Tibial nerve (tissue), 4 donors: ENCODE measurements at regions not wholly inside any gene's neighbourhood (a gene's known extent, or its start where the extent isn't known, plus 50 kb on each side); places are given as distances from the start of the nearest gene placed in this dataset.

Experiments used
- DNase-seq, 2 donors: peaks; one replicate each; pipeline ENCODE4 v3.0.0-alpha.2; 2019; ENCODE audit warnings: low spot score in 2 of 2
- H3K27ac ChIP-seq, 4 donors: fragments of 200-600 bp; sonication (generic) in 3 of 4; one replicate each; pipeline ENCODE4 v1.5.1; 2017 to 2019; ENCODE audit warnings: mild to moderate bottlenecking in 1 of 4
- H3K27me3 ChIP-seq, 2 donors: fragments of 200-600 bp; sonication (generic) in 1 of 2; one replicate each; pipeline versions ENCODE4 v1.5.1 to v1.6.0; 2017 to 2019
- H3K36me3 ChIP-seq, 3 donors: fragments of 200-600 bp; sonication (generic); one replicate each; pipeline ENCODE4 v1.5.1; 2018 to 2019
- H3K4me1 ChIP-seq, 4 donors: fragments of 200-600 bp; sonication (generic) in 3 of 4; one replicate each; pipeline ENCODE4 v1.5.1; 2017 to 2019
- H3K4me3 ChIP-seq, 4 donors: fragments of 200-600 bp; sonication (generic) in 3 of 4; one replicate each; pipeline ENCODE4 v1.5.1; 2017 to 2019; ENCODE audit warnings: mild to moderate bottlenecking in 1 of 4, moderate library complexity in 1 of 4
- H3K9me3 ChIP-seq, 4 donors: fragments of 200-600 bp; sonication (generic) in 3 of 4; one replicate each; pipeline ENCODE4 v1.5.1; 2017 to 2019
- EP300 ChIP-seq, 2 donors: sonication (generic); formaldehyde crosslinking; IDR thresholded peaks; one replicate each; pipeline ENCODE4 v1.6.1; 2017; ENCODE audit warnings: antibody characterized with exemption in 2 of 2, mild to moderate bottlenecking in 1 of 2
- POLR2A ChIP-seq, 2 donors: fragments of 450-650 bp; IDR thresholded peaks; one replicate each; pipeline ENCODE4 v1.6.1; 2017; ENCODE audit warnings: antibody characterized with exemption in 2 of 2, mild to moderate bottlenecking in 2 of 2, moderate library complexity in 2 of 2
- WGBS, 2 donors: methylation state at CpG; one replicate each; pipeline ENCODE4 v1.1.5; 2018; 5-methylcytosine and 5-hydroxymethylcytosine counted together
- TF ChIP-seq, protein P1 (sequence below), 5 experiments: fragments of 200-600 bp in 3 of 5; fragments of 450-650 bp in 2 of 5; sonication (generic) in 3 of 5; IDR thresholded peaks; one replicate each; pipeline ENCODE4 v1.5.1; 2016 to 2019; ENCODE audit warnings: antibody characterized with exemption in 5 of 5, mild to moderate bottlenecking in 3 of 5, moderate library complexity in 2 of 5

DNA sequence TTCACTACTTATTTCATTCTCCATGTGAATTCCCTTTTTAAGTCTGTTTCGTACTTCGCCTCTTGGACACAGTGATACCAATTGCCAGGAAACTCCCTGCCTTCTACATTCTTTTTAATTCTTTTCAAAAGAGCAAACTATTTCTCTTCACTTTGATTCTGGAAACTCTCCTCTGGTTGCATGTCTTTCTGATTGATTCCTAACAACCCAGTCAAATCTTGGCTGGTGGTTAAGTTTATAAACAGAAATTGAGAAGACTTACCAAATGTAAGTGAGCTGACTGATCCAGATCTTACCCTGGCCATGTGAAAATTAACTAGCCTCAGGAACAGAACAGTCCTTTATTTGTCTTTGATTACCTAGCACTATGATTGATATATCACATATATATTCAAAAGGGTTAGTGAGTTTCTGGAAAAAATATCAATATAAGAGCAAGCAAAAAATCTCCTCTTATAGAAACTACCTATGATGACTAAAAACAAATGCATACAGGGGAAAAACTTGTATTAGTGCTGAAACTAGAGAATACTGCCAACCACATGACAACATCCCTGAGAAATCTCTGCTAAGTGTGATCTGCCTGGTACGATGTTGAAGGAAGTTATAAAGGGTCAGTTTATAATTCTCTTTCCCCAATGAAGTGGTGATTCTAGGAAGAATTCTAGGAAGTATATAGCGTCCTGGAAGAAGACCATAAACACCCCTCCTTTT is 152.6 kb upstream of the HTR2A start:
- Histone ChIP-seq H3K27me3 (no peaks in the 10 kb centered on the region), H3K4me1 (no peaks in the 10 kb centered on the region), H3K4me3 (no peak overlapping the region), H3K36me3 (no peaks in the 10 kb centered on the region), H3K27ac (no peak overlapping the region), H3K9me3 (no peaks in the 10 kb centered on the region)
- TF ChIP-seq, protein P1, sequence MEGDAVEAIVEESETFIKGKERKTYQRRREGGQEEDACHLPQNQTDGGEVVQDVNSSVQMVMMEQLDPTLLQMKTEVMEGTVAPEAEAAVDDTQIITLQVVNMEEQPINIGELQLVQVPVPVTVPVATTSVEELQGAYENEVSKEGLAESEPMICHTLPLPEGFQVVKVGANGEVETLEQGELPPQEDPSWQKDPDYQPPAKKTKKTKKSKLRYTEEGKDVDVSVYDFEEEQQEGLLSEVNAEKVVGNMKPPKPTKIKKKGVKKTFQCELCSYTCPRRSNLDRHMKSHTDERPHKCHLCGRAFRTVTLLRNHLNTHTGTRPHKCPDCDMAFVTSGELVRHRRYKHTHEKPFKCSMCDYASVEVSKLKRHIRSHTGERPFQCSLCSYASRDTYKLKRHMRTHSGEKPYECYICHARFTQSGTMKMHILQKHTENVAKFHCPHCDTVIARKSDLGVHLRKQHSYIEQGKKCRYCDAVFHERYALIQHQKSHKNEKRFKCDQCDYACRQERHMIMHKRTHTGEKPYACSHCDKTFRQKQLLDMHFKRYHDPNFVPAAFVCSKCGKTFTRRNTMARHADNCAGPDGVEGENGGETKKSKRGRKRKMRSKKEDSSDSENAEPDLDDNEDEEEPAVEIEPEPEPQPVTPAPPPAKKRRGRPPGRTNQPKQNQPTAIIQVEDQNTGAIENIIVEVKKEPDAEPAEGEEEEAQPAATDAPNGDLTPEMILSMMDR (IDR thresholded peaks at IDR 0.05), result no peak
- TF ChIP-seq EP300 (IDR thresholded peaks at IDR 0.05) (no peak), POLR2A (IDR thresholded peaks at IDR 0.05) (no peak)
- no peak for DNase-seq
- 44 to 48% methylated on average over 4 of the region's 4 CpGs for WGBS, 2 donors

DNA sequence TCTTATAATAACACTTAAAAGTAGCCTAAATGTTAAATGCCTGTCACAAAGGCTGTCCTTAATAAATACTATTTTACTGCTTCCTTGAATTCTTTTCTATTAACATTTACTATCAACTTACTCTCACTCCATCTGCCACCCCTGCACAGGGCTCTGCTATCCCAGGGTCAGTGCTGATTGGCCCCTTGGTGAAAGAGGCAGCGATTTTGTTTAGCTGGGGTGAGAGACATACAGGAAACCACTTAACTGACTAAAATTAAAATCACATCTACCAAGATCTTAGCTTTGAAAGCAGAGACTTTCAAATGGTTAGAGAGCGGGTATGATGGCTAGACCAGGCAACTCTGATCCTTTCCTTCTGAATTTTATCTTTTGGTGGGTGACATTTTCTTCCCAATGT is 149.9 kb upstream of the HTR2A start:
- no peak overlapping the region for H3K27ac ChIP-seq
- 66 to 68% methylated on average over 2 of the region's 2 CpGs for WGBS, 2 donors
- no peaks in the 10 kb centered on the region for H3K4me1 ChIP-seq
- no peak overlapping the region for H3K4me3 ChIP-seq
- H3K27me3 ChIP-seq, result no peaks in the 10 kb centered on the region
- no peaks in the 10 kb centered on the region for H3K9me3 ChIP-seq
- no peaks in the 10 kb centered on the region for H3K36me3 ChIP-seq
- TF ChIP-seq POLR2A (IDR thresholded peaks at IDR 0.05), result no peak
- TF ChIP-seq, protein P1 (IDR thresholded peaks at IDR 0.05), result no peak
- TF ChIP-seq EP300 (IDR thresholded peaks at IDR 0.05), result no peak
- no peak for DNase-seq

DNA sequence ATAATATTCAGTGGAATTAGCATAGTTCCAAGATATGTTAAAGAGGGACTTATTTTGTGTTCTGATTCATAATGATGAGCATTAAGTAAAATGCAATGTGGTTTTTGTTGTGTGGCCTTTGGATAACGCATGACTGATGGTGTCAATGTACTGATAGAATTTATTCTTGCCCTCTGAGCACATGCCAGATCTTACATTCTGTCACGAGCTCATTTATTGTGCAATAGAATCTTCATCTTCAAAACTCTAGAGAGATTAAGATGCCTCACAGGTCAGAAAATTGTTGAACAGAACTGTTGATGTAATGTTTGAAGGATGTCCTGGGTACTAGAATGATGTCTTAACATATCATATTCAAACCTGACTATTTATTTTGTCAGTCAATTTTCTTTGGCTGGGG is 148.0 kb upstream of the HTR2A start:
- Histone ChIP-seq H3K9me3 (no peaks in the 10 kb centered on the region), H3K27me3 (no peaks in the 10 kb centered on the region), H3K4me1 (no peaks in the 10 kb centered on the region), H3K27ac (no peak overlapping the region), H3K4me3 (no peak overlapping the region), H3K36me3 (no peaks in the 10 kb centered on the region)
- no peak for DNase-seq
- WGBS, 2 donors, result 52 to 66% methylated on average over 2 of the region's 2 CpGs
- TF ChIP-seq EP300 (IDR thresholded peaks at IDR 0.05), result no peak
- TF ChIP-seq, protein P1 (IDR thresholded peaks at IDR 0.05), result no peak
- no peak for TF ChIP-seq POLR2A (IDR thresholded peaks at IDR 0.05)

DNA sequence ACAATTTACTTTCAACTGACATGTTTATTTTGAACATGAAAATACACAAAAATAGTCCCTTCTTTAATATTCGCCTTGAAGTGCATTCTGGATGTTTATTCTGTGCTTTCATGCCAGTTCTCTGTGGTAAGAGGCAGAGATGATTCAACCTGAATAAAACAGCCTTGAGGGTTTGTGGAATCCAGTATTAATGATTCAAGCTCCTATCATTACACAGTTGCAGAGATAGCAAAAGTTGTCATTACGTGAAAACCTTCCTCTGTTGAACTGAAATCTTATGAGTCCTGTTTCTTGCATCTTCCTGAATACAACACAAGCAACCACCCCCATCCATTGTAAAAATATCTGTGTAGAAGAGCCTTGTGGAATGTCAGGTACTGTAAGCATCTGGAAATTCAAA is 142.3 kb upstream of the HTR2A start:
- Histone ChIP-seq H3K27ac (no peak overlapping the region), H3K27me3 (no peaks in the 10 kb centered on the region), H3K4me1 (no peaks in the 10 kb centered on the region), H3K36me3 (no peaks in the 10 kb centered on the region), H3K4me3 (no peak overlapping the region), H3K9me3 (no peaks in the 10 kb centered on the region)
- 87 to 91% methylated on average over 2 of the region's 2 CpGs for WGBS, 2 donors
- TF ChIP-seq EP300 (IDR thresholded peaks at IDR 0.05) (no peak), POLR2A (IDR thresholded peaks at IDR 0.05) (no peak)
- TF ChIP-seq, protein P1 (IDR thresholded peaks at IDR 0.05), result no peak
- DNase-seq, result no peak

DNA sequence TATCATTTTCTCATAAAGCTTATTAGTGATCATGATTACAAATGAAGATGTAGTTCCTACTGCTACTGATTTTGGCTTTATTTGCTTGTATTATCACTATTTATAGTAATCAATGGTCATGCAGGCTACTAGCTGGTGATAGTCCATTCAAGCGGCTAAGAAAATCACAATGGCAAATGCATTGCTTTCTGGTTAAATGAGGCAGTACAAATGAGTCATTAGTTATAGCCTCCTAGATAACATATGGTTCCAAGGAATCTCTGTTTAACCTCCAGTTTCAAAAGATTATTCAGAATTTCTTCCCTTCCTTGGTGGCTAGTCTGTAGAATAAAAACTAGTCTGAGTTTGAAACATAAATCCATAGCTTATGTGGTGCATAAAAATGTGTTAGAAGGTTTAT is 141.3 kb upstream of the HTR2A start:
- Histone ChIP-seq H3K27me3 (no peaks in the 10 kb centered on the region), H3K36me3 (no peaks in the 10 kb centered on the region), H3K27ac (no peak overlapping the region), H3K4me1 (no peaks in the 10 kb centered on the region), H3K9me3 (no peaks in the 10 kb centered on the region), H3K4me3 (no peak overlapping the region)
- no peak for DNase-seq
- TF ChIP-seq POLR2A (IDR thresholded peaks at IDR 0.05), result no peak
- no peak for TF ChIP-seq EP300 (IDR thresholded peaks at IDR 0.05)
- TF ChIP-seq, protein P1 (IDR thresholded peaks at IDR 0.05), result no peak
- 93 to 96% methylated on average over 1 of the region's 1 CpG for WGBS, 2 donors
